Stimulated activated CD4-positive, alpha-beta T cell treated with anti-CD3 and anti-CD28 coated beads, Interleukin-1b, Interleukin-23, amount 100 ng/mL, for 1 hour (primary cell): ENCODE measurements at regions not wholly inside any gene's neighbourhood (a gene's known extent, or its start where the extent isn't known, plus 50 kb on each side); places are given as distances from the start of the nearest gene placed in this dataset.

ENCODE experiments used
- DNase-seq, 2 donors: peaks; one replicate each; pipeline ENCODE4 v3.0.0-alpha.2; 2020; ENCODE audit warnings: low read depth in 2 of 2

- no peak for DNase-seq
Observed at GRCh38 chr9:90948156-90948555, 146.5 kb downstream of the SYK start.

DNA sequence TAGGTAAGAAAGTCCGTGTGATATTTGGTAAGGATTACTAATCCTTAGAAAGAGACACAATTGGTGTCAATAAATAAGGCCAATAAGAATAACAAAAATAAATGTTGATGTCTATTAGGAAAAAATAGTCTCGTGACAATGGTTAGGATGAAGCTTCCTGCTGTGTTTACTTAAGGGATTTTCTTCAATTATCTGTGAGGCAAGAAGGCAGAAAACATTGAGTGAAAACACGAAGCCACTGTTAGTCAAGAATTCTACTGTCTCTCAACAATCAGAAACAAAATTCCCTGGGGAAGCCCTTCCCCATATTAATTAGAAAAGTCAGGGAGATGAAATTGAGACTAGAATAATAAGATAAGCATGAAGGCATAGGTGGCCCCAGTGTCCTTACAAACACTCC is 149.0 kb downstream of the SYK start:
- DNase-seq: no peak

- DNase-seq: no peak
Observed at GRCh38 chr9:90953200-90953599, 151.6 kb downstream of the SYK start.

DNA sequence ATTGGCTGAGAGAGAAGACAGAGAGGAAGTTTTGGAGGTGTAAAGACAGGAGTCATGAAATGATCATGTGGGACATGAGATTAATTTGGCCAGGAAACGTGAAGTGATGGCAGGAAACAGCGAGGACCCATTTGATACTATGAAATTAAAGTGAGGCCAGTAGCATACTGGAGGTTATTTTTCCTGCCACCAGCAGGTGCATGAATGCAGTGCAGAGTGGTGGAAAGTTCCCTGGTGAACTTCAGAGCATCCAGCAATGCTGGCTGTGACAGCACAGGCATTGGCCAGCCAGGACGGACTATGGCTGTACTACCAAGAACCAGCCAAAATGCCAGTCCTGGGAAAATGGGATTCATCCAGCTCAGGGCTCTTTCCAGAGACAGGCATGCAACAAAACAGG is 152.2 kb downstream of the SYK start:
- DNase-seq: no peak

GRCh38 chr9:90956026-90956810 is 154.6 kb downstream of the SYK start:
- DNase-seq: no peak

DNA sequence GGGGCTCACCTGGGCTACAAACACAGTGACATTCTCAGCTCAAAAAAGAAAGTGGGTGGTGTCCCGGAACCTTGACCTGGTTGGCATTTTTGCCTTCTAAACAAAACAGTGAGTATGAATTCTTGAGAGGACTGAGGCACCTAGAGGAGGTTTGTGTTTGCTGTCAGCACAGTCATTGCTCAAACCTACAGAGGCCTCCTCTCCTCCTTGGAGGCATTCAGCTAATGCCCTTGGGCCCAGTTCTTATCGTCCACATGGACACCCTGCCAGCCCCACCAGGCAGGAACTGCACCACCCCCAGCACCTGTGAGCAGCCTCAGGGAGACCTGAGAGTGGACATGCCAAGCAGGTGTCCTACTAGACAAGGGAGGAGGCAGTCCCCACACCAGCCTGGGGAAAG is 156.7 kb downstream of the SYK start:
- no peak for DNase-seq

GRCh38 chr9:90960941-90961340 is 159.3 kb downstream of the SYK start:
- no peak for DNase-seq

GRCh38 chr9:90961375-90961774 is 159.8 kb downstream of the SYK start:
- no peak for DNase-seq

GRCh38 chr9:90964101-90965020 is 162.7 kb downstream of the SYK start:
- no peak for DNase-seq

DNA sequence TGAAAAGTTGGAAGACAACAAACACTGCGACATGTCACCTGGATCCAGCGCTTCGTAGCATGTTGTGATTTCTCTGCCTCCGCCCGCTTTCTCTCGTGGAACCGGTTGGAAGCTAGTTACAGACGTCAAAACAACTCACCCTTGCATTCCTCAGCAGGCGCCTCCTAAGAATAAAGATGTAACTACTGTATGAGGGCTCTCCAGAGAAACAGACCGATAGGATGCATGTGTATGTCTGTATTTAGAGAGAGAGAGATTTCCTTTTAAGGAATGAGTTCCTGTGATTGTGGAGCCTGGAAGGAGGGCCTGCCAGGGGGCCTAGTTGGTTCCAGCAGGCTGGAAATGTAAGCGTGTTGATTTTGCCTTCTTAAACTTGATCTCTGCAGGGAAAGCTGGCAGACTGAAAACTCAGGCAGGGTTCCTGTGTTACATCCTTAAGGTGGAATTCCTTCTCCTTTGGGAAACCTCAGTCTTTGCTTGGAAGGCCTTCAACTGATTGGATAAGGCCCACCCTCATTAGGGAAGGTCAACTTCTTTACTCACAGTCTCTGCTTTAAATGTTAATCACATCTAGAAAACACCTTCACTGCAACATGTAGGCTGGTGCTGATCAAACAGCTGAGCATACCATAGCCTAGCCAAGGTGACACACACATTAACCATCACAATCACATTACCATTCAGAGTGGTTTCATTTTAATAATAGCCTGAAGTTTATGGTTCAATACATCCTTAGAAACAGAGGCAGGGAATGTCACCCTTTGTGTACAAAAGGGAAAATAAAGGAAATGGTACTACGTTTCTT is 163.8 kb downstream of the SYK start:
- no peak for DNase-seq

DNA sequence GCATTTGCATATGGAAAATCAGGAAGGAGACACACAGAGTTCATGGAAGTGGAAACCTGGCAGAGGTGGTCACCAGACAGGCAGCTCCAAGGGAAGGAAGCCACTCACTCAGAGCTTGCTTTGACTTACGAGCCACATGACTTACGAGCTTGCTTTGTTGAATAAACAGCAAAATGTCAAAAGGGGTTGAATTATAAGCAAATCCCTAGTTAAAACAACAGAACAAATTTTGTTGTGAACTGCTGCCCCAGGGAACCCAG is 164.3 kb downstream of the SYK start:
- no peak for DNase-seq

DNA sequence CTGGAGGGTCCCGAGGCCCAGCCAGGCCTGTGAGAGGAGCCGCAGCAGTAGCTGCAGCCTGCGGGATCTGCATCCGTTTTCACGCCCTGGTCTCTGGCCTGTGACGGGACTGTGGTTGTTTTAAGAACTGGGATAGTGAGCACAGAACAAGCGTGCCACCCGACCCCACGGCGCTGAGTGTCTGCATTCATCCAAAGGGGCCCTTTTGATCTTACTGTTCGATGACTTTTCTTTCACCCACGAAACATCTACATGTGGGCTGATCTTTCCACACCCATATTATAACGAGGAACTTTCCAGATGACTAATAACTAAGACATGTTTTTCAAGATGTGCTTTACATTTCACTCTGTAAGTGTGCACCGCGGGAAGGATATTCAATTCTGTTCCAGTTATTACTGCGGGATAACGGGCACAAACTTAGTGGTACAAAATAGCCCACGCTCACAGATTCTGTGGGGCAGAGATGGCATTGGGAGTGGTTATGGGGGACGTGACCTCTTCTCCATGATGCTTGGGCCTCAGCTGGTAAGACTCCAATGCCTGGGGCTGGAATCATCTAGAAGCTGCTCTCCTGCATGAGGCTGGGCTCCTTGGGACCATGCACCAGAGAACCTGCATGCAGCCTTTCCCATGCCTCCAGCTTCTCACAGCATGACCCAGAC is 165.0 kb downstream of the SYK start:
- no peak for DNase-seq

DNA sequence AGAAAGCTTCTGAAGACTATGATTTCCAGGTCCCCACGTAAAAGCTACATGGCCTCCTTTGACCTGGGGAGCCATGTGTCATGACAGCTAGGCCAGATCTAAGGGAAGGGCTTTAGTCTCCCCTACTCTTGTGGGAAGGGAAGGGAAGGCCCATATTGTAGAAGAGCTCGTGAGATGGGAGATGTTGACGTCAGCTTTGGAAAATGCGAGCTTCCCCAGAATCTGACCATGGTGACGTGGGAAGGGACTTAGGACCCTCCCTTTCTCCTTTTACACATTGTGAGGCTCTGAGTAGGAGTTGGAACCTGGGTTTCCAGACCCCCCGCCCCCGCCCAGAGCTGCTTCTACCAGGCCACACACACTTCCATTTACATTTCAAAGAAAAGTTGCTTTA is 165.5 kb downstream of the SYK start:
- DNase-seq: no peak

DNA sequence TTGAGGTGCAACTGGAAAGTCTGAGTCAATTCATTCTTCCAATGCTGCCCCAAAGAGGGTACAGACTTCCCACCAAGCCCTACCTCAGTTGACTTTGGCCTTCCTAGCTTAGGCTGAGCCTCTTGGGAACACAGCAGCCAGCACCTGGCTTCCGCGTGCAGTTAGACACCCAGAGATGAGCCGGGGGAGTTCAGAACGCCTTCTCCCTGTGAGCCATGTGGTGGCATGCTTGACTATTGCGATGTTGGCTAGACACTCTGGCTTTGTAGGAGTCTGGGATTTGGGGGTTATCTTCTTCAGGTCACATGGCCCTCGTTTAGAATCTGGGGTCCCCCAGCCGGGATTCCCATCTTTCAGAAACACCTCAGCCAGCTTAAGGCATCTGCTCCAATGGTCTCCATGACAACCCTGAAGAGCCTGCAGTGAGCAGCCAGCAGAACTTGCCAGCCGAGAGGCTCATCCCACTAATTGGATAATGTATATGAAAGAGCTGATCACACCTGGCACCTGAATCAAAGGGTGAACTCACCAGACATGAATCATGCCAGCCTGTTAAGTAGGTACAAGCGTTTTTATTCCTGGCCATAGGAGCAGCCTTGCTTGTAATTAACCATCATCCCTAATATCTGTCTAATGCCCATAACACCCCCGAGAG is 167.5 kb downstream of the SYK start:
- DNase-seq: no peak

DNA sequence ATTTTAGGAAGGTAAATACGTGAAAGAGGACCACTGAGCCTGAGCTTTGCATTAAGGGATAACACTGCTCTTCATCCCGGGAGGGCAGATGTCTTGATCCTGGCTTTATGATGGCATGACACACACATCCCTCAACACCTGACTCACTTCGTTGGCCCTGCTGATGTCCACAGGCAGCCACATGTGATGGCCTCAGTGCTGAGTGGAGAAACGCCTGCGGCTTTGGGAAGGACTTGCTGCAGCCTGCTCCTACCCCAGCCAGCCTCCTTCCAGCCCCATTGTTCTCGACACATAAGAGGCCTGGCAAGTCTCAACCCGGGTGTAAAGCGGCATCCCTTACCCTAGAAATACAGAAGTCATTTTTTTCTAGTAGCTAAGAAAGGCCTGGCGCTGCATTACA is 169.0 kb downstream of the SYK start:
- no peak for DNase-seq

- DNase-seq: no peak
Observed at GRCh38 chr9:90972057-90972456, 170.4 kb downstream of the SYK start.

DNA sequence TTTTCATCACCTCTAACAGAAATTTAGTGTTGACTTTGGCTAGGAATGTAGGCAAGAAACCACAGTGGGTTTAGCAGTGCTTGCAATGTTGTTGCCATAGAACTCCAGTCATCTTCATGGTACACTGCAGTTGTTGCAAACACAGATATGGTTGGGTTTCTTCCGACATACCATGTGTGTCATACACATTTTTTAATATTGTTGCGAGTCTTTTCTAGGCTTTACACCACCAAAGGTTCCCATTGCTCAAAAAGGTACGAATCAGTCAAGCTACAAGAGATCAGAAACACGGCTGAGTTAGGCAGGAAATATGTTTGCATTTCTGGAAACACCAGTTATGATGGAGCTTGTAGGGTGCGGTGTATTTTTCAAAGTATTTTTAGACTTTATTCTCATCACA is 172.4 kb downstream of the SYK start:
- no peak for DNase-seq

DNA sequence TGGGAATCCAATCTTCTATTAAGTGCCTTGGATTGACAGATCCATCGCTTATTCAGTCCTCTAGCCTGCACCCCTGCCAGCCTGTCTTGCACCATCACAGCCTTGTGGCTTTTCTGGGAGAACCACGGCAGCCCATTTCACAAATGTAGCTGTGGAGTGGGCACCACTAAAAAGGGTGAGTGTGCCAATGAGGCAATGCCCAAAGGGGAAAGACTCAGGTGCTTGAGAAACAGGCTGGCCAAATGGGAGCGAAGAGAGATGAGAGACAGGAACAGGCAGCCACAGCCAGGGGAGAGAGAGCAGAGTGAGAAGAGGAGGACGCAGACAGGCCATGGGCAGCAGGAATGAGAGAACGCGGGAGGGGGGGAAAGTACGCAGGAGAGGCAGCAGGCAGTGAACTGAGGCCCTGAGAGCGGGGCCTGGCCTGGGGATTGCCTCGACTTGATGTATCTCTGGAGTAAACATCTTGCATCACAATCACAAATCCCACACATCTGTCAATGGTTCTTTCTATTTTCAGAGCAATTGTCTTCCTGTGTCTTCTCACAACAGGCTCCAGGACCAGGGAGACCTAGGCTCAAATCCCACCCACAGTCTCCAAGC is 173.1 kb downstream of the SYK start:
- no peak for DNase-seq

- no peak for DNase-seq
Observed at GRCh38 chr9:90975781-90976538, 174.3 kb downstream of the SYK start.

DNA sequence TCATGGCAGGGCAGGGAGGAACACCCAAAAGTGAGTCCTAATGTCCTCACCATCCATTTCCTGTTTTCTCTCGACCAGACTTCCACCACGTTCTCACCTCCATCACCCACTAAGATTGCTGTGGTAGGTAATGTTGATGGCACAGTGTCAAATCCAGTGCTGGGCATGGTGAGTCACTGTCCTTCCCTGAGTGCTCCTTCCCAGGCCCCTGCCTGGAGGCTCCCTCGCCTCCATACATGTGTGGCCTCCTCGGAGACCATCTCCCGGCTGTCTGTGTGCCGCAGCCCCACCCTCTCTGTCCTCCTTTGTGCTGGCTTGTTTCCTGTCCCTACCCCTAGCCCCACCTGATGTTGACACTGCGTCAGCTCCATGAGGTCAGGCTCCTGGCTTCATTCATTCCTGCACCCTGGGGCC is 177.5 kb downstream of the SYK start:
- no peak for DNase-seq
